ENCODE measurements at regions not wholly inside any gene's neighbourhood (a gene's known extent, or its start where the extent isn't known, plus 50 kb on each side); places are given as distances from the start of the nearest gene placed in this dataset.

DNA sequence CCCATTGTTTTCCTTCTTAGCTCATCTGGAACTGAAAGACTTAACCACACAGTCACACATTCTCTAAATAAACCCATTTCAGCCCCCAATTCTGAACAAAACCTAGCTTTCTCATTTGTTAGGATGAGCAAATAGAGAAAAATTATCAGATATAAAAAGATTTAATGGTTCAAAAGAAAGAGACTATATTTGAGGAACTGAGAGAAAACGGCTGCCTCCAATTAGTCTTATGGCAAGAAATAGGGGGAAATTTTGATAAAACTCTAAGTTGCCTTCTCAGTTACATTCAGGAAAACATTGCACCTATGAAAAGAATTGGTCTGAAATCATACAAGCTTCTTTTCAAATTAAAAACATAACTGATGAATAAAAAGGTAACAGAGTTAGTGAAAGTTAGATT lies 63.7 kb upstream of the ALDH1B1 start:
- Histone ChIP-seq H3K36me3 (ENCODE audit: control insufficient read depth in 2 of 4, insufficient read depth in 4 of 4, low read length in 3 of 4) (no peaks in the 10 kb centered on the region), H2BK5ac (ENCODE audit: low read depth, low read length) (no peak overlapping the region), H2BK12ac (ENCODE audit: low read depth, low read length) (no peak overlapping the region), H3K79me1 (ENCODE audit: low read depth, low read length) (no peaks in the 10 kb centered on the region), H3K27me3 (replicated peaks in 1 of 4; ENCODE audit: control insufficient read depth in 3 of 4, extremely low read depth in 1 of 4, insufficient read depth in 3 of 4, low read length in 3 of 4) (no peaks in the 10 kb centered on the region), H3K4me1 (replicated peaks in 1 of 4; ENCODE audit: control insufficient read depth in 3 of 4, insufficient read depth in 4 of 4, low read length in 3 of 4) (peaks cover 0 to 4% (median 0%) of the 10 kb centered on the region in 4 experiments; a peak in 2 of 7 replicates), H2AK5ac (ENCODE audit: low read depth, low read length) (no peak overlapping the region), H4K8ac (ENCODE audit: extremely low read depth, insufficient read depth, low read length) (no peak overlapping the region), H4K91ac (replicated peaks; ENCODE audit: insufficient read length, low read length) (no peak overlapping the region), H3K23me2 (ENCODE audit: low read depth, low read length) (no peaks in the 10 kb centered on the region), H3K18ac (ENCODE audit: extremely low read depth, low read length) (no peak overlapping the region), H3K79me2 (ENCODE audit: control insufficient read depth in 1 of 2, insufficient read depth in 2 of 2, low read length in 2 of 2) (no peaks in the 10 kb centered on the region), H3K56ac (replicated peaks; ENCODE audit: insufficient read length, low read depth, low read length) (no peak overlapping the region), H3K9me3 (ENCODE audit: insufficient read depth in 2 of 2, low read depth in 1 of 2, low read length in 1 of 2) (peaks cover 0 to 6% of the 10 kb centered on the region in 2 experiments; a peak in 1 of 4 replicates), H2BK15ac (ENCODE audit: low read length) (no peak overlapping the region), H3K4me3 (ENCODE audit: extremely low read depth in 1 of 4, insufficient read depth in 2 of 4, low read depth in 3 of 4, low read length in 4 of 4) (no peak overlapping the region), H2BK120ac (replicated peaks; ENCODE audit: low read depth, low read length) (no peak overlapping the region), H3K14ac (ENCODE audit: insufficient read length) (no peak overlapping the region), H3K4me2 (ENCODE audit: insufficient read depth in 1 of 2, low read depth in 2 of 2, low read length in 2 of 2) (no peak overlapping the region), H3K23ac (ENCODE audit: insufficient read length) (no peak overlapping the region), H2AFZ (ENCODE audit: low read length) (no peak overlapping the region), H2BK20ac (ENCODE audit: low read length) (no peak overlapping the region), H4K5ac (ENCODE audit: insufficient read length, low read depth, low read length) (no peak overlapping the region), H3K9ac (replicated peaks in 1 of 4; ENCODE audit: extremely low read depth in 1 of 4, low read depth in 3 of 4, low read length in 3 of 4) (no peak overlapping the region), H3K27ac (ENCODE audit: low read depth, low read length) (no peak overlapping the region), H4K20me1 (replicated peaks in 1 of 2; ENCODE audit: control insufficient read depth in 1 of 2, insufficient read depth in 2 of 2, low read length in 2 of 2) (no peaks in the 10 kb centered on the region), H3K4ac (replicated peaks; ENCODE audit: insufficient read length, low read depth, low read length) (no peak overlapping the region)
- ChIA-PET POLR2A (ENCODE audit: partially characterized antibody) (no interaction called here), CTCF (ENCODE audit: partially characterized antibody) (interaction anchor here (1.0 to 3.2 kb wide), 3 partner anchors 65 to 416 kb away, joined by 3 to 9 read pairs (median 3); no protein-coding TSS in a partner anchor)
- no peak for FAIRE-seq
- no peak for DNase-seq (ENCODE audit: low read depth in 1 of 2, low spot score in 2 of 2)
- WGBS, 2 experiments (ENCODE audit: extremely low coverage in 1 of 2, insufficient coverage in 1 of 2, insufficient read length in 1 of 2, insufficient replicate concordance in 2 of 2, low coverage in 1 of 2, low lambda C conversion rate in 2 of 2, missing lambda C conversion rate in 1 of 2) = 83% methylated on average over 1 of the region's 1 CpG; no CpG with 5 or more reads in 1 of the 2 experiments
- TF ChIP-seq SRF (IDR thresholded peaks at IDR 0.05; ENCODE audit: low read depth, low read length) (no peak), CHD2 (IDR thresholded peaks at IDR 0.05; ENCODE audit: low read length) (no peak), RAD21 (IDR thresholded peaks at IDR 0.05 in 1 of 2, conservative IDR thresholded peaks at IDR 0.05 in 1 of 2; ENCODE audit: low read depth in 2 of 2, low read length in 2 of 2) (no peak)

Data from H1 (cell line).